HG03060 (cell line): ENCODE measurements at regions not wholly inside any gene's neighbourhood (a gene's known extent, or its start where the extent isn't known, plus 50 kb on each side); places are given as distances from the start of the nearest gene placed in this dataset.
"Not testable (repeated sequence)": the region's sequence is repeated elsewhere in the genome, so short reads cannot be mapped to it uniquely, and the experiment has no call there.

Experiments used
- ATAC-seq: cut with Tn5 transposase; IDR thresholded peaks from one replicate; pipeline ENCODE4 v1.9.1; 2021; ENCODE audit warnings: low read depth, moderate number of reproducible peaks; ENCODE audit not compliant: unreplicated experiment

GRCh38 chr4:1561286-1561990 lies 122.7 kb downstream of the FAM53A start:
- no peak for ATAC-seq

- ATAC-seq, result no peak
Observed at GRCh38 chr4:1559896-1560650, 124.0 kb downstream of the FAM53A start.

DNA sequence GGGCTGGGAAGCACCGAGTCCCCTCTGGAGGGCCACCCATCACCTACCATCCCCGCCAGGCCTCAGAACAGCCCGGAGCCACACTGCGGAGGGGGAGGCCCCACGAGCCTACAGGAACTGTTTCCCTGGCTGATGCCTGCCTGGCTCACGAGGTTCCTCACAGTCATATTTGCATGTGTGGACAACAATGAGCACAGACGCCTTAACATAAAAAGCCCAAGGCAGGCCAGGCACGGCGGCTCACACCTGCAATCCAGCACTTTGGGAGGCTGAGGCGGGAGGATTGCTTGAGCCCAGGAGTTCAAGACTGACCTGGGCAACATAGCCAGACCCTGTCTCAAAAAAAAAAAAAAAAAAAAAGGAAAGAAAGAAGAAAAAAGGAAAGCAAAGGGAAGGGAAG lies 125.9 kb downstream of the FAM53A start:
- no peak for ATAC-seq

GRCh38 chr4:1557221-1557597 lies 126.9 kb downstream of the FAM53A start:
- ATAC-seq, result no peak

DNA sequence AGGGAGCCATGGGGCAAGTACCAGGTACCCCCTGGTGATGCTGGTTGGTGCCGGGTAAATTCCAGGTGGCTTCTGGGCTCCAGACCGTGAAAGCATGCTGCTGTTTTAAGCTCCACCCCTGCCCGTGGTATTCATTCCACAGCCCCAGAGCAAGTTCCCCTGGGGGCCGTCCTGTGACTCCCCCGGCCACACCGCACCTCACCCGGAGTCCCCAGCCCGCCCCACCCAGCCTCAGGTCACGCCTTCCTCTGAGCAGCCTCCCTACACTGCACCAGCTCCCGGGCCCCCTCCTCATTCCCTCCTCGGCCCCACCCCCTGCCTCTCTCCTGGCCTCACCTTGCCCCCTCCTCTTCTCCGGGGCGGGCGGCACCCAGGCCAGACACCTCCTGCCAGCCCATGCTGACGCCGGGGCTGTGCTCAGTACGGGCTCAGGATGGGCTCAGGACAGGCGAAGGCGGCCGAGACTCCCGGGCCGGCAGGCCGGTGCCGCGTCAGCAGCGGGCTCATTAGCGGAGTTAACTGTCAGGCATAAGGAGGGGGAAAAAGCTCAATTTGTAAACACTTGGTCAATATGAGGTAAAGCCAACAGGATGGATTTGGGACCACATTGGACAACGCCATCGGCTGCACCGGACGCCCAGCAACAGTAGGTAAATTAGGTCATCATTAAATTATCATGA lies 127.4 kb downstream of the FAM53A start:
- ATAC-seq, result no peak

GRCh38 chr4:1554876-1555265 lies 129.2 kb downstream of the FAM53A start:
- no peak for ATAC-seq

DNA sequence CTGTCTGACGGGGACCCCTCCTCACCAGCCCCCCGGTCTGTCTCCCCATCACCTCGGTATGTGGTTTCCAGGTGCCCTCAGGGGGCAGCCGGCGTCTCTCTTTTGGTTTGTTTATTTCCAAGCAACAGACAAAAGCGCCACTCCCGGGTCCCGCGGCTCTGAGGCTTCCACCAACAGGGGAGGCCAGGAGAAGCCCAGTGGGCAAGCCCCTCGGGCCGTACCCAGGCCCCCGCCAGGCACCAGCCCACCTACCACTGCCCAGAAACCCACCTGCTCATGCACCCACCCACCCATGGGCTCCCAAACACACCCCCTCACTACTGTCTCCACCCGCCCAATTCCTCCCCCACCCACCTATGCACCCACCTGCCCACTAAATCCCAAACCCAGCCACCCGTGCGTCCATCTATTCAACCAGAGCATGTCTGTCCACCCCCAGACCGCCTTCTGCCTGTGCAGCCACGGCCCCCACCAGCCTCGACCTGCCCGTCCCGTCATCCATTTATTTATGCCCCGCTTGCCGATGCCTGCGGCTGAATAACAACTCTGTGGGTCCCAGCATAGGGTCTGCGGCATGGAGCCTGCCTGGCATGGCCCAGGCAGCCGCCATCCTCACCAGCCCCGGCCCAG lies 129.8 kb downstream of the FAM53A start:
- ATAC-seq, result no peak

DNA sequence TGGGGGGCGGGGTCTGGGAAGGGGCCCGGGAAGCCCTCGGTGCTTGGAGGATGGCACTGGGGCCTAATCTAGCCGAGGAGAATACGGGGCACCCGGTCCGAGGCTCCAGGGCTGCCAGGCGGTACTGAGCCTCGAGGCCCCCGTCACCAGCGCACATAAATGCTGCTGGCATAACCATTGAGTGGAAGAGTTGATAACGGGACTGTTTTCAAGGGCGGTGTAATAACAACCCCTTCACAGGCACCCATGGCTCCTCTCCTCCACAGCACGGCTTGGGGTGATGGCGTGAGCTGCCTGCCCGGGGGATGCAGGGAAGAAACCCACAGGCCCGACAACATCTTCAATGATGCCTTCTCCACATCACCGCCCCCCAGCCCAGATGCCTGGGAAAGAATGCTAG lies 130.7 kb downstream of the FAM53A start:
- ATAC-seq, result no peak

GRCh38 chr4:1552451-1552850 lies 131.7 kb downstream of the FAM53A start:
- ATAC-seq, result no peak

DNA sequence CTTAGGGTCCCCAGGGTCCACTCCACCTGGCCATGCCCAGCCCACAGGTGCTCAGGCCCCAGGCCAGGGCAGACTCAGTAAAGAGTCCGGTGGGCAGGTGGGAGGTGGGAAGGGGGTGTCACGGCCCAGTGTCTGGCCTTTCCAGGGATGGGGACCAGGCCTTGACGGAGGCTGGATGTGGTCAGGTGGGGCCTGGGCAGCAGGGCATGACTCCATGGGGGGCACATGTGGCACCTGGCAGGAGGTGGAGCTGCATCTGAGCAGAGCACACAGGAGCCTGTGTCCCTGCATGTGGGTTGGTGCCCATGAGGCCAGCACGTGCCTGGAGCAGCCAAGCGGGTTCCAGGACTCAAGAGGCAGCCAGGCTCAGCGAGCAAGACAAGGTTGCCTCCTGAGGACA lies 132.9 kb downstream of the FAM53A start:
- ATAC-seq, result no peak

DNA sequence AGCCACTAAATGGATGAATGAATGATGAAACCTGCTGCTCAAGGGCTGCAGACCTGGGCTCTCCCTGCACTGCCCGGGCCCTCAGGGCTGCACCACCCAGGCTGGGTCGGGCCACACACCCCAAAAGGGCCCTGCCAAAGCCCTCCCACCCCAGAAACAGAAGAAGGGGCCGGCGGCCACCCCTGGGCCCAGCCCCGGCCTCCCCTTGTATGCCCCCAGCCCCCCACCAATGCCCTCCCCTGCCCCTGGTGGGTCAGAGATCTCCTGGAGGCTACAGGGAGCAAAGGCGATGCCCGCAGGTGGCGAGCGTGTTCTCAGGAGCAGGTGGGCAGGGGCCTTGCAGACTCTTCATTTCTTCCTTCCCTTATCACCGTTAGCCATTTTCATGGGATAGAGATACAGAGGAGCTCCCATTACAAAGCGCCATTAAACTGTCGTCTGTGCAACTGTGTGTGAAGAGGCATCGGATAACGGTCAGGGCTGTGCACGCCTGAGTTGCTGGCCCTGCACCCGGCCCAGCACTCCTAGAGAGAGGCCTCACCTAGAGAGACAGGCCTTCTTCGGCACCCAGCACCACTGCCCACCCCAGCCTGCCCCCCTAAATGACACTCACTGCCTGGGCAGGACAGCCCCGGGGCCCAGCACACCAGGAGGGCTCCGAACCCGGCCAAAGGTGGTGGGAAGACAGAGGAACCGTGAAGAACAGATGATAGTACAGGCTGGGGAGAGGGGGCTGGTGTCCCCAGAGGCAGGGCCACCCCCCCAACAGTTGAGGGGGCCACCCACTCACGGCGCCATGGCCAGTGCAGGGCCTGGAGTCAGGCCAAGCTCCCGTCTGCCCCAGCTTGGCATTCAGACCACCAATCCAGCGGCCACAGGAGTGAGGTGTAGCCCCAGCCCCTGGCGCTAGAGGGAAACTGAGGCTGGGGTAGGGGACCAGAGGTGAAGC lies 133.7 kb downstream of the FAM53A start:
- no peak for ATAC-seq

GRCh38 chr4:1549638-1550035 lies 134.5 kb downstream of the FAM53A start:
- no peak for ATAC-seq

GRCh38 chr4:1548827-1549637 lies 135.1 kb downstream of the FAM53A start:
- not testable (repeated sequence) for ATAC-seq

DNA sequence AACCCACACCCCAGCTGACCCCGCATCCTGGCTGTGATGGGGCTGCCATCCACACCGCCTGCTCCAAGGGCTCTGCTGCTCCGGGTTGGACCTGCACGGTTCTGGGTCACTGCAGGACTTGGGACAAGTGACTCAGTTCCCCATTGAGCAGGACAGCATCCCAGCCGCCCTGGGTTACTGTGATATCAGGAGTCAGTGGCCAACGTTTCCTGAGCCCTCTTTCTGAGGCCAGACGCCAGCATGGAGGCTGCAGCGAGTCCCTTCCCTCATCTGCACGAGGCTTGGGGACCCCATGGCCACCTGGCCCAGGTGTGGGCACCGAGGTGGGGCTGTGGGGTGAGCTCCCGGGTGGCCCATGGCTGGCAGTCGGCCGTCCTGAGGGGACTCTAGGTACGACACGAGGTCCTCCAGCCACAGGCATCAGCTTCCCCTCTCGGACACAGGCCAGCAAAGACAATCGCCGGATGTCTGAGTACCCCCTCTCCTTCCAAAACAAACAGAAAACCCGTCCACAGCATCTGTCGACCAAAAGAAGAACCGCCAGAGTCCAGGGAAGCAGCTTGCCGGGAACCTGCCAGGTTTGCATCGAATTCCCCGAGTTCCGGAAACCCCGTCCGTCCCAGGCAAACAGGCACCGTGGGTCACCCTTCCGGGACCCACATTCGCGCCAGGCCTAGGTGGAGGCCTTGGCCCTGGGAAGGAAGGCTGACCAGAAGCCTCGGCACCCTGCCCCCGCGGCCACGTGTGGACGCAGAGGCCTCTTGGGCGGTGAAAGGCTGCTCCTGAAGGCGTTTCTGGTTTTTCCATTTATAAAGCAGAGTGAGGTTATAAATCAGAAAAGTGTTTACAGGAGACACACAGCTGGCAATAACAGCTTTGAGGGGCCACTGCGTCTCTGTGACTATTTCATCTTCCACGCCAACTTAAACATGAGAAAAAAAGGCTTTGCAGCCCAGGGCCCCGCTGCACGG lies 136.0 kb downstream of the FAM53A start:
- no peak for ATAC-seq

GRCh38 chr4:1547131-1547855 lies 136.8 kb downstream of the FAM53A start:
- no peak for ATAC-seq

DNA sequence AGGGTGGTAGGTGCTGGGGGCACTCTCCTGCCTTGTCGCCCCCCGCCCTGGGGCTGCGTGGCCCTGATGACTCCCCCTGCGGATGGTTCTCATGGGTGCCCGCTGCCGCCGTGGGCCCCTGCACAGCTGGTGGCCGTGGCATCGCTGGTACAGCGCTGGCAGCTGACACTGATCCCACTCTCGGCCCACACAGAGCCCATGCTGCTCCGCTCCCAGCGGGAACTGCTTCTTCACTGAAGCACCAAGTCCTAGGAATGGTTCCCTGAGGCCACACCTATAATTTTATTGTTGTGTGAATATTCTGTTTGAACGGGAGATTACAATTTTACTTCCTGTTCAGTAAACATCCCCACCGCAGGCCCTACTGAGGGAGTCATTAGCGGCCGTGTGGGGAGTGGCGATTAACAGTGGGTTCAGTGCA lies 138.6 kb upstream of the NKX1-1 start:
- no peak for ATAC-seq

DNA sequence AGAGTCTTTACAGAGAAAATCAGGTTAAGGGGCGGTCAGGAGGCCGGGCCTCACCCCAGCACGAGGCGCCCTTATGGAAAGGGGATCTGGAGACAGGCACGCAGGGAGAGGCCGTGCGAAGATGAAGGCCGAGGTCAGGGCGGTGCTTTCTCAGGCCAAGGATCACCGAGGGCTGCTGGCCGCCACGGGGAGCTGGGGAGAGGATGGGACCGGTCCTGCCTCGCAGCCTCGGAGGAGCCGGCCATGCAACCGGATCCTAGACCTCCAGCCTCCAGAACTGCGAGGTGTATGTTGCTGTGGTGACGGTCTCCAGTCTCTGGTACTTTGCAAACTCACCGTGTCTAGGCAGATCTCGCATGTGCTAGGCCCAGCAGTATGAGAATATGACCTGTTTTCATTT lies 138.2 kb upstream of the NKX1-1 start:
- ATAC-seq, result not testable (repeated sequence)
